Thyroid gland (tissue), 4 donors: ENCODE measurements at regions not wholly inside any gene's neighbourhood (a gene's known extent, or its start where the extent isn't known, plus 50 kb on each side); places are given as distances from the start of the nearest gene placed in this dataset.
"Not testable (repeated sequence)": the region's sequence is repeated elsewhere in the genome, so short reads cannot be mapped to it uniquely, and the experiment has no call there.

ENCODE experiments used
- DNase-seq, 2 donors: peaks; one replicate each; pipeline ENCODE4 v3.0.0-alpha.2; 2019
- H3K27ac ChIP-seq, 3 donors: fragments of 200-600 bp; sonication (generic); 1 replicate in 2 of 3; 2 replicates in 1 of 3; pipeline ENCODE4 v1.5.1; 2016 to 2019; ENCODE audit warnings: mild to moderate bottlenecking in 1 of 3, moderate library complexity in 1 of 3
- H3K27me3 ChIP-seq: fragments of 200-600 bp; sonication (generic); one replicate; pipeline ENCODE4 v1.5.1; 2019
- H3K36me3 ChIP-seq, 2 donors: fragments of 200-600 bp; sonication (generic); one replicate each; pipeline ENCODE4 v1.5.1; 2016 to 2019
- H3K4me1 ChIP-seq, 2 donors: fragments of 200-600 bp; sonication (generic); one replicate each; pipeline ENCODE4 v1.5.1; 2017 to 2019
- H3K4me3 ChIP-seq, 3 donors: fragments of 200-600 bp; sonication (generic); replicated peaks in 1 of 3; 1 replicate in 2 of 3; 2 replicates in 1 of 3; pipeline ENCODE4 v1.5.1; 2016; ENCODE audit warnings: mild to moderate bottlenecking in 1 of 3
- H3K9me3 ChIP-seq: fragments of 200-600 bp; sonication (generic); one replicate; pipeline ENCODE4 v1.5.1; 2017
- POLR2A ChIP-seq, 2 donors: fragments of 450-650 bp; IDR thresholded peaks; one replicate each; pipeline ENCODE4 v1.6.1; 2017; ENCODE audit warnings: antibody characterized with exemption in 2 of 2, mild to moderate bottlenecking in 2 of 2, moderate library complexity in 1 of 2
- WGBS, 2 donors: methylation state at CpG; one replicate each; pipeline ENCODE4 v1.1.5; 2017; 5-methylcytosine and 5-hydroxymethylcytosine counted together
- intact Hi-C: fragments of 100-400 bp; cut with DNase I; formaldehyde crosslinking; loops from one replicate; pipeline ENCODE4 v1.15.1; 2023
- TF ChIP-seq, protein P1 (sequence below), 6 experiments: fragments of 200-600 bp in 3 of 6; fragments of 450-650 bp in 3 of 6; sonication (generic) in 3 of 6; IDR thresholded peaks; one replicate each; pipeline ENCODE4 v1.5.1; 2016 to 2019; ENCODE audit warnings: antibody characterized with exemption in 6 of 6, mild to moderate bottlenecking in 2 of 6, inconsistent platforms in 1 of 6, moderate library complexity in 1 of 6

DNA sequence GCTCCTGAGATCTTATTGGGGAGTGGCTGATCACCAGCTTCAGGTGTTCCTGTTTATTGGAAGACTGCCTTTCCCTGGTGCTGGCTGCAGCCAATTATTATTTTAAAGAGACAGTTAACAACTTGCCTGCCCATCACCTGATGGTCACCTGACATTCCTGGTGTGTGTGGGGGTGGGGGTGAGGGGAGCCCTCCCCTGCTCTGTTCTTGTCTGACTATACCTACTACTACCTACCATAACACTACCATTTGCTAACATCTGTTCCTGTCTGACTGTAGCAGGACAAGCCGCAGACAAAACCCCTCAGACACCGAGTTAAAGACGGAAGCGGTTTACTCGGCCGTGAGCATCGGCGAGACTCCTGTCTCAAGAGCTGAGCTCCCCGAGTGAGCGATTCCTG is 54.9 kb upstream of the NBPF3 start:
- Histone ChIP-seq H3K4me3 (no peak overlapping the region), H3K36me3 (no peaks in the 10 kb centered on the region), H3K27ac (peak overlapping the region; percentile 3 to 70 (median 41)), H3K27me3 (no peaks in the 10 kb centered on the region), H3K4me1 (peaks cover 12 to 18% of the 10 kb centered on the region in 2 donors), H3K9me3 (no peaks in the 10 kb centered on the region)
- no peak for TF ChIP-seq POLR2A (IDR thresholded peaks at IDR 0.05)
- TF ChIP-seq, protein P1, sequence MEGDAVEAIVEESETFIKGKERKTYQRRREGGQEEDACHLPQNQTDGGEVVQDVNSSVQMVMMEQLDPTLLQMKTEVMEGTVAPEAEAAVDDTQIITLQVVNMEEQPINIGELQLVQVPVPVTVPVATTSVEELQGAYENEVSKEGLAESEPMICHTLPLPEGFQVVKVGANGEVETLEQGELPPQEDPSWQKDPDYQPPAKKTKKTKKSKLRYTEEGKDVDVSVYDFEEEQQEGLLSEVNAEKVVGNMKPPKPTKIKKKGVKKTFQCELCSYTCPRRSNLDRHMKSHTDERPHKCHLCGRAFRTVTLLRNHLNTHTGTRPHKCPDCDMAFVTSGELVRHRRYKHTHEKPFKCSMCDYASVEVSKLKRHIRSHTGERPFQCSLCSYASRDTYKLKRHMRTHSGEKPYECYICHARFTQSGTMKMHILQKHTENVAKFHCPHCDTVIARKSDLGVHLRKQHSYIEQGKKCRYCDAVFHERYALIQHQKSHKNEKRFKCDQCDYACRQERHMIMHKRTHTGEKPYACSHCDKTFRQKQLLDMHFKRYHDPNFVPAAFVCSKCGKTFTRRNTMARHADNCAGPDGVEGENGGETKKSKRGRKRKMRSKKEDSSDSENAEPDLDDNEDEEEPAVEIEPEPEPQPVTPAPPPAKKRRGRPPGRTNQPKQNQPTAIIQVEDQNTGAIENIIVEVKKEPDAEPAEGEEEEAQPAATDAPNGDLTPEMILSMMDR (IDR thresholded peaks at IDR 0.05) = no peak
- DNase-seq = peak in 1 of 2 donors; percentile 58
- intact Hi-C loops = no loop called here
- WGBS, 2 donors = 19 to 45% methylated on average over 10 of the region's 10 CpGs

DNA sequence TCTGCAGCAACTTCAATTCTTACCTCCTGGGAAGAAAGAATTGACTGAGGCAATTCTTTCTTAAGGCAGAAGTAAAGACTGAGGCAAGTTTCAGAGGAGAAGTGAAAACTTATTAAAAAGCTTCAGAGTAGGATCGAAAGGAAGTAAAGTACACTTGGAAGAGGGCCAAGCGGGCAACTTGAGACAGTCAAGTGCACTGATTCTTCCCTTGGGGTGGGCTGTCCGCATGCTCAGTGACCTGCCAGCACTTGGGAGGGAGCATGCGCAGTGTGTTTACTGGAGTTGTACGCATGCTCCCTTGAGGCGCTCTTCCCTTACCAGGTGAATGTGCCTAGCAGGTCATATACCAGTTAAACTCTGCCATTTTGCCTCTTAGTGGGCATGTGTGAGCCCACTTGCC is 55.3 kb upstream of the NBPF3 start:
- Histone ChIP-seq H3K27me3 (no peaks in the 10 kb centered on the region), H3K36me3 (no peaks in the 10 kb centered on the region), H3K9me3 (no peaks in the 10 kb centered on the region), H3K4me3 (no peak overlapping the region), H3K4me1 (peaks cover 12 to 18% of the 10 kb centered on the region in 2 donors), H3K27ac (peak overlapping the region; percentile 6 to 70 (median 41))
- intact Hi-C loops = no loop called here
- WGBS, 2 donors = 18 to 21% methylated on average over 5 to 6 of the region's 6 CpGs
- peak; percentile 95 to 96 for DNase-seq
- peak in 1 of 2 donors; percentile 42 for TF ChIP-seq POLR2A (IDR thresholded peaks at IDR 0.05)
- TF ChIP-seq, protein P1 (IDR thresholded peaks at IDR 0.05) = no peak

DNA sequence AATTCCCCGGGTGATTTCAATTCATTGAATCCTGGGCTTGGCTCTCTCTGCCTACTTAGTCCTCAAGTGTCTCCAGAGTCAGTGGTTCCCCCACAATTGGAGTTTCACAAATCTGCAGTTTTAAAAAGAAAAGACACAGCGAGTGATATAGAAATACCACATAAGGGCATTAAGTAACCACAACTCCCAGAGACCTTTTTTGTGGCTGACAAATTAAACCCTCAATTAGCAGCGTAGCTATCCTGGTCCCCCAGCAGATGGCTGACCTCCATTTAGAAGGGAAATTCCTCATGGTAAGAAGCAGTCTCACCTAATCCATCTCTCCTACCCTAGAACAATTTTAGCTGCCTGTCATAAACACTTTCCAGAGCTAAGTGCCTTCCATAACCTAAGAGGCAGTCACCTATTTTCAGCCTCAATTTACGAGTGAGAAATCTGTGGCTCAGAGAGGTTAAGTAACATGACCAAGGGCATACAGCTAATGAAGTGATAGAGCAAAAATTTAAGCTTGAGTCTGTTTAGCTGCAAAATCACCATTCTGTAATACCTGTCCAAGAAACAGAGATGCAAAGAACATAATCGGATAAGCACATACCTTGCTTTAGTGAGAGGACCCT is 56.0 kb upstream of the NBPF3 start:
- WGBS, 2 donors = 35 to 38% methylated on average over 5 of the region's 5 CpGs
- TF ChIP-seq, protein P1 (IDR thresholded peaks at IDR 0.05) = no peak
- TF ChIP-seq POLR2A (IDR thresholded peaks at IDR 0.05) = no peak
- peak overlapping the region; percentile 6 to 70 (median 41) for H3K27ac ChIP-seq
- H3K9me3 ChIP-seq = no peaks in the 10 kb centered on the region
- H3K4me3 ChIP-seq = no peak overlapping the region
- H3K36me3 ChIP-seq = no peaks in the 10 kb centered on the region
- no peaks in the 10 kb centered on the region for H3K27me3 ChIP-seq
- H3K4me1 ChIP-seq = peaks cover 12 to 18% of the 10 kb centered on the region in 2 donors
- intact Hi-C loops = no loop called here
- DNase-seq = no peak

DNA sequence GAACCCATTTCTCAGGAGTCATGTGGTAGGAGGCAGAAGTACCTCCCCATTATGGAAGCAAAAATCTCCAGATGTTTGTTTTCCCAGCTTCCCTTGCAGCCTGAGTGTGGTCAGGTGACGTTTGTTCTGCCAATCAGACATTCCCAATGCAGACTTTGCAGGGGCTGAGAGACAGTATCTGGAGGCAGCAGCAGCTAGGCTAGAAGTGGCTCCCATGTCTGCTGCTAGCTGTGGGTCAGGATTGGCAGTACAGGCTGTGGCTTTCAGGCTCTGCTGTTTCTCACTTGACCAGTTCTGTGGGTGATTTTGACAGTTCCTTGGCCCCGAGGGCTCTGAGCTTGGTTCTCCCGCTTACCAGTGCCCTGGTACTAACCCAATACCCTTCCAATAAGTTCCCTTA is 58.6 kb upstream of the NBPF3 start:
- H3K36me3 ChIP-seq = no peaks in the 10 kb centered on the region
- 56 to 63% methylated on average over 3 of the region's 3 CpGs for WGBS, 2 donors
- peaks cover 12 to 18% of the 10 kb centered on the region in 2 donors for H3K4me1 ChIP-seq
- TF ChIP-seq POLR2A (IDR thresholded peaks at IDR 0.05) = no peak
- TF ChIP-seq, protein P1 (IDR thresholded peaks at IDR 0.05) = no peak
- intact Hi-C loops = no loop called here
- H3K27me3 ChIP-seq = no peaks in the 10 kb centered on the region
- H3K9me3 ChIP-seq = no peaks in the 10 kb centered on the region
- DNase-seq = peak in 1 of 2 donors; percentile 5
- no peak overlapping the region for H3K4me3 ChIP-seq
- H3K27ac ChIP-seq = no peak overlapping the region

DNA sequence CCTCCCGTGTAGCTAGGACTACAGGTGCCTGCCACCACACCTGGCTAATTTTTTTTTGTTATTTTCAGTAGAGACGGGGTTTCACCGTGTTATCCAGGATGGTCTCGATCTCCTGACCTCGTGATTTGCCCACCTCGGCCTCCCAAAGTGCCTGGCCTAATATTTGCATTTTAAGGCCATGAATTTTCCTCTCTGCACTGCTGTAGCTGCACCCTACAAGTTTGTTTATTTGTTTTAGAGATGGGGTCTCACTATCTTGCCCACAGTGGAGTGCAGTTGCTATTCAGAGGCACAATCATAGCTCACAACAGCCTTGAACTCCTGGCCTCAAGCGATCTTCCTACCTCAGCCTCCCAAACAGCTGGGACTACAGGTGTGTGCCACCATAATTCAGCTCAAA is 59.8 kb upstream of the NBPF3 start:
- intact Hi-C loops, H3K9me3 ChIP-seq, H3K27me3 ChIP-seq, H3K36me3 ChIP-seq, H3K4me3 ChIP-seq, H3K27ac ChIP-seq, DNase-seq: not testable (repeated sequence)
- H3K4me1 ChIP-seq = peaks cover 11 to 17% of the 10 kb centered on the region in 2 donors
- WGBS, 2 donors = 92 to 94% methylated on average over 7 of the region's 7 CpGs
